ENCODE measurements at regions not wholly inside any gene's neighbourhood (a gene's known extent, or its start where the extent isn't known, plus 50 kb on each side); places are given as distances from the start of the nearest gene placed in this dataset.
"Not testable (repeated sequence)": the region's sequence is repeated elsewhere in the genome, so short reads cannot be mapped to it uniquely, and the experiment has no call there.

GRCh38 chr5:167381457-167381856 is 910.0 kb upstream of the WWC1 start:
- Mint-ChIP-seq H3K4me1 (ENCODE audit: low read depth) (no peaks in the 10 kb centered on the region), H3K9me3 (ENCODE audit: low read depth) (no peaks in the 10 kb centered on the region), H3K4me3 (ENCODE audit: unreplicated experiment) (no peak overlapping the region), H3K27ac (ENCODE audit: unreplicated experiment) (no peak overlapping the region), H3K36me3 (ENCODE audit: low read depth) (no peaks in the 10 kb centered on the region), H3K27me3 (ENCODE audit: low read depth) (peaks cover 34% of the 10 kb centered on the region)
- DNase-seq (ENCODE audit: low spot score) = no peak
- TF ChIP-seq CTCF (IDR thresholded peaks at IDR 0.05) = no peak

DNA sequence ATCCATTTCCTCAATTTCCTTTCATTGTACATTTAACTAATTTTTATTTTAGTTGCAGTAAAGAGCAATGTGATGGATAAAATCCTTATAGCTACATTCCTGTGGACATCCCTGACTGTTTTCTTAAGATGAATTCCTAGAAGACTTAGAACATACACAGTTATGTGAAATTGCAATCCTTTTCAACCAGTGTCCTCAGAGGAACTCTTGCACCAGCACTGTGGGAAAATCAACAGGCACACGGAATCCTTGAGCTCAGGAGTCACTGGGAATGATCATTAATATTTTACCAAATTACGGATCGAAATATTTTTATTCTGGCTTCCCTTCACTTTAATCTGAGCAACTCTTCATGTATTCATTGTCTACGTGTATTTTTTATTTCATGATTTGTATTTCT is 901.9 kb upstream of the WWC1 start:
- H3K36me3 Mint-ChIP-seq (ENCODE audit: low read depth) = no peaks in the 10 kb centered on the region
- DNase-seq (ENCODE audit: low spot score) = no peak

GRCh38 chr5:167391286-167391685 is 900.2 kb upstream of the WWC1 start:
- not testable (repeated sequence) for H3K27ac Mint-ChIP-seq (ENCODE audit: unreplicated experiment); H3K4me3 Mint-ChIP-seq (ENCODE audit: unreplicated experiment); H3K36me3 Mint-ChIP-seq (ENCODE audit: low read depth); H3K9me3 Mint-ChIP-seq (ENCODE audit: low read depth); H3K4me1 Mint-ChIP-seq (ENCODE audit: low read depth); DNase-seq (ENCODE audit: low spot score)
- H3K27me3 Mint-ChIP-seq (ENCODE audit: low read depth) = peaks cover 37% of the 10 kb centered on the region

More for the DNA sequence above, 901.9 kb upstream of the WWC1 start:
- H3K27me3 Mint-ChIP-seq (ENCODE audit: low read depth) = peaks cover 37% of the 10 kb centered on the region
- H3K4me1 Mint-ChIP-seq (ENCODE audit: low read depth) = peaks cover 6% of the 10 kb centered on the region
- no peak overlapping the region for H3K4me3 Mint-ChIP-seq (ENCODE audit: unreplicated experiment)
- no peak overlapping the region for H3K27ac Mint-ChIP-seq (ENCODE audit: unreplicated experiment)
- no peak for TF ChIP-seq CTCF (IDR thresholded peaks at IDR 0.05)
- H3K9me3 Mint-ChIP-seq (ENCODE audit: low read depth) = no peaks in the 10 kb centered on the region

DNA sequence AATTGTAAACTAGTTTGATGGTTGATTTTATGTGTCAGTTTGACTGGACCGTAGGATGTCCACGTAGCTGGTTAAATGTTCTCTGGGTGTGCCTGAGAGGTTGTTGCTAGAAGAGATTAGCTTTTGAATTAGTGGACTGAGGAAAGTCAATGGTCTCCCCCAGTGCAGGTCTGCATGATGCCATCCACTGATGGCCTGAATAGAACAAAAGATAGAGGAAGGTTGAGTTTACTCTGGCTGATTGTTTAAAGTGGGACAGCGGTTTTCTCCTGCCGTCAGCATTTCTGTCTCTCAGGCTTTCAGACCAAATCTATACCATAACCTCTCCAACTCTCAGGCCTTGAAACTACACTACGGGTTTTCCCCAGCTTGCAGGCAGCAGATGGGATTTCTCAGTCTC is 899.2 kb upstream of the WWC1 start:
- no peaks in the 10 kb centered on the region for H3K9me3 Mint-ChIP-seq (ENCODE audit: low read depth)
- H3K27me3 Mint-ChIP-seq (ENCODE audit: low read depth) = peaks cover 35% of the 10 kb centered on the region
- TF ChIP-seq CTCF (IDR thresholded peaks at IDR 0.05) = no peak
- H3K4me3 Mint-ChIP-seq (ENCODE audit: unreplicated experiment) = no peak overlapping the region
- peaks cover 6% of the 10 kb centered on the region for H3K4me1 Mint-ChIP-seq (ENCODE audit: low read depth)
- no peaks in the 10 kb centered on the region for H3K36me3 Mint-ChIP-seq (ENCODE audit: low read depth)
- DNase-seq (ENCODE audit: low spot score) = no peak
- no peak overlapping the region for H3K27ac Mint-ChIP-seq (ENCODE audit: unreplicated experiment)

DNA sequence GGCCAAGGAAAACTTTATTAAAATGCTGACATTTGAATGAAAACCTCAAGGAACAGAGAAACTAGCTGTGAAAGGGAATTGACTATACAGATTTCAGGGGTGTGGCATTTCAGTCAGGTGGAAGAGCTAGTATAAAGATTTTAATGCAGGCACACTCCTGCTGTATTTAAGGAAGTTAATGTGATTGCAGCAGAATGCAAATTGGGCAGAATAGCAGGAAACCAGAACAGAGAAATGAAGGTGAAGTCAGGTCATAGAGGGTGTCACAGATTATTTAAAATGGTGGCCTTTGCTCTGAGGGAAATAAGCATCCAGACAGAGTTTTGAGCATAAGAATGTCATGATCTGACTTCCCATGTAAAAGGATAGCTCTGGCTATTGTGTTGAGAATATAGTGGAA is 898.1 kb upstream of the WWC1 start:
- Mint-ChIP-seq H3K27me3 (ENCODE audit: low read depth) (peaks cover 27% of the 10 kb centered on the region), H3K4me3 (ENCODE audit: unreplicated experiment) (no peak overlapping the region), H3K9me3 (ENCODE audit: low read depth) (no peaks in the 10 kb centered on the region), H3K4me1 (ENCODE audit: low read depth) (peaks cover 6% of the 10 kb centered on the region), H3K27ac (ENCODE audit: unreplicated experiment) (no peak overlapping the region), H3K36me3 (ENCODE audit: low read depth) (no peaks in the 10 kb centered on the region)
- TF ChIP-seq CTCF (IDR thresholded peaks at IDR 0.05) = no peak
- no peak for DNase-seq (ENCODE audit: low spot score)

GRCh38 chr5:167402671-167403070 is 888.8 kb upstream of the WWC1 start:
- TF ChIP-seq CTCF (IDR thresholded peaks at IDR 0.05) = no peak
- Mint-ChIP-seq H3K4me3 (ENCODE audit: unreplicated experiment) (no peak overlapping the region), H3K4me1 (ENCODE audit: low read depth) (no peaks in the 10 kb centered on the region), H3K27ac (ENCODE audit: unreplicated experiment) (no peak overlapping the region), H3K36me3 (ENCODE audit: low read depth) (no peaks in the 10 kb centered on the region), H3K9me3 (ENCODE audit: low read depth) (no peaks in the 10 kb centered on the region), H3K27me3 (ENCODE audit: low read depth) (peaks cover 13% of the 10 kb centered on the region)
- no peak for DNase-seq (ENCODE audit: low spot score)
